ENCODE measurements at regions not wholly inside any gene's neighbourhood (a gene's known extent, or its start where the extent isn't known, plus 50 kb on each side); places are given as distances from the start of the nearest gene placed in this dataset.

DNA sequence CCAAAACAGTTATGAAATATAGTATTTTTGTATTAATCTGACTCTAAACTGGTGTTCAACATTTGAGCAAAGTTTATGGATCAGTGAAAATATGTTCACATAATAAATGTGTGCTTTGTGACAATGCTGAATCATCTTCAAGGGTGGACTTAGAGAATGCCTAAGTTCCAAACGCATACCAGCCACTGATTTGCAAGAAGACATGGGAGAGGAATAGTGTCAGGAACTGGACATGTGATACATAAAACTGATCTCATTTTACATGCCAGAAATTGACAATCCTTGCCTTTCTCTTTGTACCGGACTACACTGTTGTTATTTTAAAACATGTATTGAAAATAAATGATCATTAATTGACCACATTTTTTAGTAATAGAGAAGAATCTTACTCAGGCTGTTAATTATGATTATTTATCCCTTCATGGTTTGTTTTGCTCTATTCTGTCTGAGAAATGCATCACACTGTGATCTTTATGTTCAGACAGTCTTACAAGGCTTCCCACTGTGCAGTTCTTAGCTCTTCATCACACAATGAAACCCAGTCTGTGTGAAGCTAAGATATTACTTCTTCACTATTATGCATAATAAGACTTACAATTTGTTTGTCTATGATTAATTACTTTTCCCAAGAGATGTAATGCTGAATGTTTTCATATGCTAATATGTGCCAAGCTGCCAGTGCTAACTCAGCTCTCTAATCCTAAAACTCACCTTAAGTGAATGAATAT is 1180.6 kb upstream of the CDH8 start:
- TF ChIP-seq, protein P1, sequence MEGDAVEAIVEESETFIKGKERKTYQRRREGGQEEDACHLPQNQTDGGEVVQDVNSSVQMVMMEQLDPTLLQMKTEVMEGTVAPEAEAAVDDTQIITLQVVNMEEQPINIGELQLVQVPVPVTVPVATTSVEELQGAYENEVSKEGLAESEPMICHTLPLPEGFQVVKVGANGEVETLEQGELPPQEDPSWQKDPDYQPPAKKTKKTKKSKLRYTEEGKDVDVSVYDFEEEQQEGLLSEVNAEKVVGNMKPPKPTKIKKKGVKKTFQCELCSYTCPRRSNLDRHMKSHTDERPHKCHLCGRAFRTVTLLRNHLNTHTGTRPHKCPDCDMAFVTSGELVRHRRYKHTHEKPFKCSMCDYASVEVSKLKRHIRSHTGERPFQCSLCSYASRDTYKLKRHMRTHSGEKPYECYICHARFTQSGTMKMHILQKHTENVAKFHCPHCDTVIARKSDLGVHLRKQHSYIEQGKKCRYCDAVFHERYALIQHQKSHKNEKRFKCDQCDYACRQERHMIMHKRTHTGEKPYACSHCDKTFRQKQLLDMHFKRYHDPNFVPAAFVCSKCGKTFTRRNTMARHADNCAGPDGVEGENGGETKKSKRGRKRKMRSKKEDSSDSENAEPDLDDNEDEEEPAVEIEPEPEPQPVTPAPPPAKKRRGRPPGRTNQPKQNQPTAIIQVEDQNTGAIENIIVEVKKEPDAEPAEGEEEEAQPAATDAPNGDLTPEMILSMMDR (IDR thresholded peaks at IDR 0.05; ENCODE audit: poor library complexity), result no peak
- no peak for TF ChIP-seq EZH2 (IDR thresholded peaks at IDR 0.05; ENCODE audit: borderline replicate concordance)
